A549 (cell line): ENCODE measurements at regions not wholly inside any gene's neighbourhood (a gene's known extent, or its start where the extent isn't known, plus 50 kb on each side); places are given as distances from the start of the nearest gene placed in this dataset.

Experiments
- ATAC-seq, 2 experiments: fragments of 200-7000 bp in 1 of 2; fragments of >200 bp in 1 of 2; cut with Nextera tagmentation in 1 of 2; cut with Tn5 transposase in 1 of 2; 3 replicates each; pipeline versions ENCODE4 v1.8.0 to v1.9.1; 2018 to 2020; ENCODE audit warnings: mild to moderate bottlenecking in 1 of 2, moderate library complexity in 1 of 2
- CTCF ChIA-PET: fragments of 300-600 bp; sonication (Branson Sonifier 250); formaldehyde crosslinking; extraction: SDS; loops from one replicate; lab custom pipeline; 2021; ENCODE audit warnings: antibody characterized with exemption, inconsistent platforms; lab: Yijun Ruan, JAX
- POLR2A ChIA-PET: fragments of 350-600 bp; formaldehyde crosslinking; extraction: SDS; loops from one replicate; lab custom pipeline; 2021; ENCODE audit warnings: antibody characterized with exemption, inconsistent platforms; lab: Yijun Ruan, JAX
- DNase-seq, 2 experiments: peaks; one replicate each; pipeline versions ENCODE4 v3.0.0 to v3.0.0-alpha.2; 2011 to 2016; ENCODE audit warnings: low read depth in 1 of 2, low spot score in 1 of 2
- FAIRE-seq: peaks from 2 replicates; lab custom pipeline; 2011; peaks lifted over from hg19 to GRCh38; lab: Jason Lieb, UNC
- H3K27ac ChIP-seq, 2 experiments: fragments of >200 bp; sonication (Bioruptor Twin); formaldehyde crosslinking; 3 replicates each; pipeline ENCODE4 v1.5.1; 2016 to 2017
- H3K4me1 ChIP-seq: fragments of >200 bp; sonication (Bioruptor Twin); formaldehyde crosslinking; 3 replicates; pipeline ENCODE4 v1.6.1; 2016
- H3K4me2 ChIP-seq: fragments of >200 bp; sonication (Bioruptor Twin); formaldehyde crosslinking; 3 replicates; pipeline ENCODE4 v1.6.1; 2016
- H3K4me3 ChIP-seq: fragments of >200 bp; sonication (Bioruptor Twin); formaldehyde crosslinking; 3 replicates; pipeline ENCODE4 v1.5.1; 2016
- H3K9me3 ChIP-seq: fragments of >200 bp; sonication (Bioruptor Twin); formaldehyde crosslinking; 3 replicates; pipeline ENCODE4 v1.6.1; 2016
- BCL3 ChIP-seq: fragments of >200 bp; sonication (Bioruptor Twin); formaldehyde crosslinking; IDR thresholded peaks from 3 replicates; pipeline ENCODE4 v1.6.1; 2016
- BHLHE40 ChIP-seq: IDR thresholded peaks from 2 replicates; pipeline ENCODE4 v1.6.1; 2012; ENCODE audit warnings: low read depth, low read length, inconsistent platforms
- CBX8 ChIP-seq: fragments of 200-600 bp; sonication (generic); IDR thresholded peaks from 2 replicates; pipeline ENCODE4 v1.6.1; 2016
- CEBPB ChIP-seq, 2 experiments: fragments of >200 bp in 1 of 2; sonication (Bioruptor Twin) in 1 of 2; formaldehyde crosslinking in 1 of 2; IDR thresholded peaks; 2 replicates each; pipeline ENCODE4 v1.6.1; 2012 to 2016
- CHD2 ChIP-seq: fragments of 150-350 bp; IDR thresholded peaks from 2 replicates; pipeline ENCODE4 v1.6.1; 2014; ENCODE audit warnings: low read length; ENCODE audit not compliant: partially characterized antibody
- E2F6 ChIP-seq: IDR thresholded peaks from 2 replicates; pipeline ENCODE4 v1.6.1; 2012; ENCODE audit warnings: low read depth, borderline replicate concordance
- EHF ChIP-seq: fragments of 250-450 bp; sonication (Bioruptor Pico); IDR thresholded peaks from 2 replicates; pipeline ENCODE4 v1.5.0; 2020; ENCODE audit warnings: mild to moderate bottlenecking
- EHMT2 ChIP-seq: fragments of 200-600 bp; sonication (generic); IDR thresholded peaks from 2 replicates; pipeline ENCODE4 v1.6.1; 2016; ENCODE audit warnings: antibody characterized with exemption, low read depth, mild to moderate bottlenecking, moderate library complexity
- ESRRA ChIP-seq: fragments of 150-350 bp; IDR thresholded peaks from 2 replicates; pipeline ENCODE4 v1.6.1; 2014; ENCODE audit warnings: mild to moderate bottlenecking, low read length, borderline replicate concordance
- FOSL2 ChIP-seq, 2 experiments: fragments of 450-650 bp in 1 of 2; fragments of >200 bp in 1 of 2; sonication (Bioruptor Twin) in 1 of 2; formaldehyde crosslinking; IDR thresholded peaks; 2 replicates each; pipeline versions ENCODE4 v1.5.0 to v1.6.1; 2016 to 2020; ENCODE audit warnings: mild to moderate bottlenecking in 1 of 2, moderate library complexity in 1 of 2
- FOXS1 ChIP-seq: fragments of 250-450 bp; sonication (Bioruptor Pico); IDR thresholded peaks from 2 replicates; pipeline ENCODE4 v1.5.0; 2020; ENCODE audit warnings: mild to moderate bottlenecking, moderate library complexity
- GATA3 ChIP-seq: IDR thresholded peaks from 2 replicates; pipeline ENCODE4 v1.6.1; 2012; ENCODE audit warnings: borderline replicate concordance
- HDAC2 ChIP-seq: fragments of 200-600 bp; sonication (generic); IDR thresholded peaks from 2 replicates; pipeline ENCODE4 v1.6.1; 2016
- JUN ChIP-seq, 2 experiments: fragments of >200 bp; sonication (Bioruptor Twin); formaldehyde crosslinking; IDR thresholded peaks; 2 replicates in 1 of 2; 3 replicates in 1 of 2; pipeline ENCODE4 v1.6.1; 2016 to 2017
- JUNB ChIP-seq: fragments of >200 bp; sonication (Bioruptor Twin); formaldehyde crosslinking; IDR thresholded peaks from 2 replicates; pipeline ENCODE4 v1.6.1; 2016
- KDM5A ChIP-seq: fragments of 200-600 bp; sonication (generic); IDR thresholded peaks from 2 replicates; pipeline ENCODE4 v1.6.1; 2016; ENCODE audit warnings: antibody characterized with exemption, mild to moderate bottlenecking
- NPAS2 ChIP-seq: fragments of 250-450 bp; sonication (Bioruptor Pico); IDR thresholded peaks from 2 replicates; pipeline ENCODE4 v1.8.0; 2022; ENCODE audit warnings: mild to moderate bottlenecking, moderate library complexity, borderline replicate concordance
- PBX3 ChIP-seq: IDR thresholded peaks from 2 replicates; pipeline ENCODE4 v1.6.1; 2012
- POLR2A ChIP-seq: IDR thresholded peaks from 2 replicates; pipeline ENCODE4 v1.6.1; 2012; ENCODE audit warnings: mild to moderate bottlenecking, low read length
- RARB ChIP-seq: fragments of 250-450 bp; sonication (Bioruptor Pico); IDR thresholded peaks from 2 replicates; pipeline ENCODE4 v1.8.0; 2021; ENCODE audit warnings: mild to moderate bottlenecking, moderate library complexity
- REST ChIP-seq: fragments of 200-600 bp; sonication (generic); IDR thresholded peaks from 2 replicates; pipeline ENCODE4 v1.6.1; 2016; ENCODE audit warnings: antibody characterized with exemption, mild to moderate bottlenecking, moderate library complexity
- RFX5 ChIP-seq: fragments of 450-650 bp; IDR thresholded peaks from 2 replicates; pipeline ENCODE4 v1.7.1; 2014; ENCODE audit warnings: antibody characterized with exemption, mild to moderate bottlenecking, moderate library complexity
- SREBF2 ChIP-seq: fragments of 450-650 bp; IDR thresholded peaks from 2 replicates; pipeline ENCODE4 v1.6.1; 2014; ENCODE audit warnings: mild to moderate bottlenecking, moderate library complexity
- ZNF302 ChIP-seq: fragments of 250-450 bp; sonication (Bioruptor Pico); IDR thresholded peaks from 2 replicates; pipeline ENCODE4 v1.9.0; 2021; ENCODE audit warnings: inconsistent platforms, mild to moderate bottlenecking, moderate library complexity
- ZSCAN20 ChIP-seq: fragments of 250-450 bp; sonication (Bioruptor Pico); IDR thresholded peaks from 2 replicates; pipeline ENCODE4 v1.8.0; 2022; ENCODE audit warnings: mild to moderate bottlenecking, moderate library complexity
- WGBS: methylation state at CpG from one replicate; pipeline ENCODE4 v1.1.6; 2017; ENCODE audit errors: missing lambda C conversion rate; 5-methylcytosine and 5-hydroxymethylcytosine counted together

- no peak for TF ChIP-seq REST
These were observed 275.0 kb downstream of the NR2F1-AS1 start (continued) for GRCh38 chr5:93305984-93306383.

GRCh38 chr5:93304456-93305250, 276.4 kb downstream of the NR2F1-AS1 start:
- POLR2A ChIA-PET, result no interaction called here
- CTCF ChIA-PET, result no interaction called here
- Histone ChIP-seq H3K4me2 (no peak overlapping the region), H3K9me3 (no peaks in the 10 kb centered on the region), H3K4me3 (no peak overlapping the region), H3K27ac (no peak overlapping the region), H3K4me1 (no peaks in the 10 kb centered on the region; the same call in 2 of the 3 replicates)
- FAIRE-seq (no peak), ATAC-seq (no peak), DNase-seq (no peak)
- WGBS, result 79% methylated on average over 3 of the region's 3 CpGs
- no peak for TF ChIP-seq ZSCAN20 (CRISPR knock-in tag)
- no peak for TF ChIP-seq KDM5A
- TF ChIP-seq GATA3, result no peak
- no peak for TF ChIP-seq CEBPB (IDR thresholded peaks at IDR 0.05)
- TF ChIP-seq RFX5, result no peak
- TF ChIP-seq ZNF302, result no peak
- no peak for TF ChIP-seq FOSL2 (IDR thresholded peaks at IDR 0.05)
- TF ChIP-seq FOSL2 (CRISPR knock-in tag; IDR thresholded peaks at IDR 0.05), result no peak
- TF ChIP-seq JUNB, result no peak
- TF ChIP-seq EHMT2, result no peak
- TF ChIP-seq HDAC2, result no peak
- TF ChIP-seq PBX3, result no peak
- no peak for TF ChIP-seq E2F6
- TF ChIP-seq CHD2, result no peak
- TF ChIP-seq RARB (CRISPR knock-in tag), result no peak
- no peak for TF ChIP-seq CBX8
- no peak for TF ChIP-seq ESRRA
- TF ChIP-seq NPAS2, result no peak

GRCh38 chr5:93303291-93303691, 277.7 kb downstream of the NR2F1-AS1 start:
- FAIRE-seq (no peak), ATAC-seq (no peak), DNase-seq (no peak)
- no peak for TF ChIP-seq POLR2A
- TF ChIP-seq SREBF2, result no peak
- no peak for TF ChIP-seq BCL3
- no peak for TF ChIP-seq NPAS2
- no peak for TF ChIP-seq FOXS1 (CRISPR knock-in tag)
- no peak for TF ChIP-seq EHF
- TF ChIP-seq BHLHE40, result no peak
- no peak for TF ChIP-seq FOSL2 (IDR thresholded peaks at IDR 0.05)
- TF ChIP-seq FOSL2 (CRISPR knock-in tag; IDR thresholded peaks at IDR 0.05), result no peak
- no peak for TF ChIP-seq RARB (CRISPR knock-in tag)
- no peak for TF ChIP-seq KDM5A
- TF ChIP-seq JUN (IDR thresholded peaks at IDR 0.05), result no peak
- Histone ChIP-seq H3K27ac (no peak overlapping the region), H3K4me1 (no peaks in the 10 kb centered on the region; the same call in 2 of the 3 replicates), H3K9me3 (no peaks in the 10 kb centered on the region), H3K4me2 (no peak overlapping the region), H3K4me3 (no peak overlapping the region)
- ChIA-PET POLR2A (no interaction called here), CTCF (no interaction called here)
- WGBS, result 86% methylated on average over 4 of the region's 4 CpGs
